Mucosa of gallbladder (tissue), 1 donor: ENCODE measurements at regions not wholly inside any gene's neighbourhood (a gene's known extent, or its start where the extent isn't known, plus 50 kb on each side); places are given as distances from the start of the nearest gene placed in this dataset.
A peak's percentile ranks its signal among the peaks of the same experiment; 100 is the strongest.

ENCODE experiments used
- DNase-seq: peaks from one replicate; pipeline ENCODE4 v3.0.0-alpha.2; 2020; ENCODE audit warnings: low spot score
- donor health status: DM: no; HTN: no; CAD: no.

DNA sequence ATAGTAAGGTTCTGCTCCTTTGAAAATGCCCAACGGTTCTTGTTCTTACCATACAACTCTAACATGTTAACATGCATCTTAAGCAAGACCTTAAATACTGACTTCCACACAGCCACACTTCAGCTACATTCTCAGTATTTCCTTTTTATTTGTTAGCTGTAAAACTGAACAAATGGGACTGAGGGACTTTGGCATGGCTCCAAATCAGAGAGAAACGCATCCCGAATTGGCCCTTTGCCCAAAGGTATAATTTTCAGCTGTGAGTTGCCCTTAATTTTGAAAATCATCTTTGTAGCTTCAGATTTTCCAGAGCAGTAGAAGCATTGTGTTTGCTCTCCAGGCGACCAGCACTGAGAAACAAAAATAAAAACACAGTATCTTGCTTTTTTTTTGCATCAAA lies 56.4 kb downstream of the NEUROD6 start:
- DNase-seq: no peak

DNA sequence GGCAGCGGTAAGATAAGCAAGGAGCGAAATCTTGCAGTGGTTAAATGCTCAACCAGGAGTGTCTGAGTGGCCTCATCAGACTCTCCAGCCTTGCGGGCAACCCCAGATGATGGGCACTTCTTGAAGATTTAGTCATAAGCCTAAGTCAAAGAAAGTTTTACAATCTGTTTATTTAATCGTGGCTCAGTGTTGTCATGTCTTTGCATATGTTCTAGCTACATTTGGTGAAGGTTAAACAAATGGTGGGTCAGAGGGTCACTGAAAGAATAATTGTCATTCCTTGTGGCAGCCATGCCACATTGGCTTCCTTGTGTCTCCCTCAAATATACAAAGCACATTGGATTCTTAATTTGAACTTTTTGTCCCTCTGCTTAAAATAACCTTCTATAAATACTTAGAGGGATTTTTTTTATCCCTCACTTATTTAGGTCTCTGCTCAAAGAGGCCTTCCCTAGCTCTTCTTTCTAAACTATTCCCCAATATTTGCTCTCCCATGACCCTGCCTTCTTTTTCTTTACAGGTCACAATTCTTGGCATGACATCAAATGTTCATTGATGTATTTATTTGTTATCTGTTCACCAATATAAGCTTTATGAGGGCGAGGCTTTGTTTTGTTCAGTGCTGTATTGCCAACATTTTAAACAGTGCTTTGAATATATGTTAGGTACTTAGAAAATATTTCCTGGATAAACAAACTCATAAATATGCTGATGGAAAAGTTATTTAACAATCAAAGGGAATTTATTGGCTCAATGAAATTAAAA lies 68.7 kb downstream of the NEUROD6 start:
- DNase-seq: no peak

DNA sequence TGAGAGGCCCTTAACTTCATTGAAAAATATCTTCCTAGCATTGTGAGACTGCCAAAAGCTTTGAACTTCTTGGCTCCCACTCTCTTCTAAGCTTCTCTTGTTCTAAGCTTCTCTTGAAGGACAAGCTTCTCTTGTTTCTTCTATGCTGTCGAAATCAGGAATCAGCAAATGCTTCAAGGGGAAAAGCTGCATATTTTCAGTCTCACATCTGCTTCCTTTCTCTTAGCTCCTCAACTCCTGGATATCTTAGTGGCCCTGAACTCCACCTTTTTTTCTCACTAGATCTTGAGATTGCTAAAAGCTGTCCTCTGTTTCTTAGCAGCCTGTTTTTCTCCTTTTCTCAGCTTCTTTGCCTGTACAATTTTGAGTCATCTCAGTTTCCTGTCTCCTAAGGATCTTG lies 73.0 kb downstream of the NEUROD6 start:
- DNase-seq: no peak

DNA sequence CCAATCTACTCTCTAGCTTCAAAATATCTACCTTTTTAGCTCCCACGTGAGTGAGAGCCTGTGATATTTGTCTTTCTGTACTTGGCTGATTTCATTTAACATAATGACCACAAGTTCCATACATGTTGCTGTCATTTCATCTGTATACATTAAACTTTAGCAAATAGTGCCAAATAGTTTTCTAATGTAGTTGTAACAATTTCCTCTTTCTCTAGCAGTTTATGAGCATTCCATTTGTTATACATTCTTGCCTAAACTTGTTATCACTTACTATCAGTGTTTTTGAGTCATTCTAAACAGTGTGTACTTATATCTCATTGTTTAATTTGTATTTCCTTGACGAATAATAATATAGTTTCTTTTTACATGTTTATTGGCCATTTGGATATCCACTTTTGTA lies 77.2 kb downstream of the NEUROD6 start:
- no peak for DNase-seq

DNA sequence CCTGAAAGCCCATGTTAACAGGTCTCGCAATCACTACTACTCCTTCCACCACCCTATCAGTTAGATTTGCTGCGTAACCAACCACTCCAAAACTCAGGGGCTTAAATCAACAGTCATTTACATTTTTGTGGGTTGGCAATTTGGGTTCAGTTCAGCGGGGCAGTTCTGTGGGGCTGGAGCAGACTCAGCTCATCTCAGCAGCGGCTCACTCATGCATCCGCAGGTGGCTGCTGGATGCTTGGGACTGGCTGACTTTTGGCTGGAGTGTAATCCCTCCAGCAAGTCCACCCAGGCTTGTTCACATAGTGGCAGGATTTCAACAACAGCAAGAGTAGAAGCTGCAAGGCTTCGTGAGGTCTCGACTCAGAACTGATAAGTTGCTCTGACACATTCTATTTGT lies 79.2 kb downstream of the NEUROD6 start:
- DNase-seq: no peak

DNA sequence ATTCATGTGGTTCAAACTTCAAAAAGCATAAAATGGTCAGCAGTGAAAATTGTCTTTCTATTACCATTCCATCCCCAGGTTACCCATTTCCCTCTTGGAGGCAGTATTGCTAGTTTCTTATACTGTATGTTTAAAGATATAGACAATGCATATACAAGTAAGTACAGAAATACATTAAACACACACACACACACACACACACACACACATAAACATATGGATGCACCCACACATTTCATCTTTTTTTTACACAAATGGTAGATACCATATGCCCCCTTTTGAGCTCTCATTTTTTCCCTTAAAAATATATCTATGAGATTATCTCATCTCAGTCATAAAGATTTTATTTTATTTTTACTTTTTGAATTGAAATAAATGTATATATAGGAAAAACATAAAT lies 79.7 kb downstream of the NEUROD6 start:
- no peak for DNase-seq

DNA sequence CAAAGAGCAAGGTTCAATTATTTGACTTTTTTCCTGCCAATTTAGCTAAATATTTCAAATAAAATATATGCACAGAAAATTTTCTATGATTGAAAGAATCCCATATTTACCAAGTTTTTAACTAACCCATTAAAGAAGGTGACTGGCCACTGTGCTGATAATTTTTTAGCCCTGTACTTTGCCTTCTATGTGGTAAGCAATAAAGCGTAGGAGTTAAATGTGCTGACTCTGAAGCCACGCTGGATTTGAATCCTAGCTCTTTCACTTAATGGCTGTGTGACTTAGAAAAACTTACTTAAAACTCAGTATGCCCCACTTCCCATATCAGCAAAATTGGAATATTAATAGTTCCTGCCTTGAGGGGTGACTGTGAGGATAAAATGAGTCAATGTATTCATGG lies 82.1 kb downstream of the NEUROD6 start:
- DNase-seq: no peak

DNA sequence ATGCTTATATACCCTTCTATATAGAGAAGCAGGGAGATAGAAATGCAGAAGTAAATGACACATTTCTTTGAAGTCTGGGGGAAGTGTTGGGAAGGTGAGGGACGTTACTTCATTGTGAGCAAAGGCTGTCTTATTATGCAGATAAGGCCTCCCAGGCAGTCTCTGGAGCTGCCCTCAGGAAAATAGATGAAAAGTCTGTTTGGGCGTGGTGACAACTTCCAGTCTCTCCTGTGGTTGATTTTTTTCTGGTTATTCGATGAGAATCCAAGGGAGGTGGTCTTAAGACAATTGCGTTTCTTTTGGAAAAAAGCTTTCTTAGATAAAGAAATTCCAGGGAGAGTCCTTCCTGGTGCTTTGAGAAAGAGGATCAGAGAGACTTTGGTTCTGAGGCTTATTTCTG lies 84.0 kb downstream of the NEUROD6 start:
- DNase-seq: no peak

DNA sequence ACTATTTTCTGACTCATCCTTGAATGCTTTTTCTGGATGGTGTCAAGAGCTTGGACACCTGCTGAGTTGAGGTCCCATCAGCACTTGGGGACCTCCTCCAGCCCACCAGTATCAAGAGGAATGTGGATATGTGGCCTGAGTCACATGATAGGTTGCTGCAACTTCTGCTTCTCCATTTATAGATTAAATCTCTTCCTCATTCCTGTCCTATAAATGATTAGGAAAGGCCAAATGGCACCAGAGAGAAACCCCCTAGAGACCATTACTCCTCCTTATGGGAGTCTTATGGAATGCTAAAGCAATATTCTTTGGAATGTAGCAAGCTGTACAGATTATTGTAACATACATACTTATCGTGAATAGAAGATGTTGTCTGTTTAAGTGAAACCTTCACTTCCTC lies 85.6 kb downstream of the NEUROD6 start:
- no peak for DNase-seq

DNA sequence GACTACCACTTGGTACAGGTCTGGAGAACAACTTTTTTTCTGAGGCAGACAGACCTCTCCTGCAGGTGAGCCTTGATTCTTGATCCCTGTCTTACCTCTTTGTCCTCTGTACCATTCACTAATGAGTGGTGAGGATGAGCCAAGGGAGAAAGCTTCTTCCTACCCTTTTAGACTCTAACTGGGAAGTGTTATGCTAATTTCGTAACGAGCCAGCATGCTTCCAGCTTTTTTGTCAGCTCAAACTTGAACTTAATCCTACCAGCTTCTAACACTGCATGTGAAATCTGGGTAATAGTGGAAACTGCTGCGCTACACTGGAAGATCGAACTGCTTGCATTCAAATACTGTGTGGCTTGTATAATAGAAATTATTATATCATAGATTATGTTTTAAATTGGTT lies 87.0 kb downstream of the NEUROD6 start:
- DNase-seq: no peak

DNA sequence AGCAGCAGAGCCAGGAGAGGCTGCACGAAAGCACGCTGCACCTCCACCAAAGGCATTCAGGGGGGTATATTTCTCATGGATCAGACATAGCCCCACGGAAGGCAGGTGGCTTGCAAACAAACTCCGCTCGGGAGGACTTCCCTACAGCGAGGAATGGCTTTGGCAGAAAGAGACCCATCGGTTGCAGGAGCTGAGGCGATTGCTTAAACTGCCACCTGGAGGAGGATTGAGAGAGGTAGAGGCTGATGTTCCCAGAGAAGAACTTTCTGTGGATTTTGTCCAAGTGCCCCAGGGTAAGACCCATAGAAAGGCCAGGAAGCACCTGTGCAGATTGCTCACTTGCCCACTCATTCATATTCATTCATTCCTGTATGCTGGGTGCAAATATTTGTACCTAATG lies 89.1 kb downstream of the NEUROD6 start:
- DNase-seq: no peak

DNA sequence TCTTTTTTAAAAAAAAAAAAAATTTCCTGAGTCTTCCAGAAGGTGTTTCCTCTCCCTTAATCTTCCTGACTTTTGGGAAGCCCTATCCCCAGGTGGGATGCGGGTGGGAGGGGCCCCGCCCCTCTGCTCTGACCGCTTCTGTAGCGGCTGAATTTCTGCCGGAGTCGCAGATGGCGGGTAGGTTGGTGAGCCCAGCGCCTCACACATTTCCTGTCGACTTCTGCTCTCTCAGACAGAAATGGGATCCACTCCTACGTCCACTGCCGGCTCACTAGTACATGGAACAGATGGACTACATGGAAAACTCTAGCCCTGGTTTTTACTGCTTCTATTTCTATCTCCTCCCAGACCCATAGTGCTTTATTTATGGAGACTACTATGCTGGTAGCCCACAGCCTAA lies 90.9 kb downstream of the NEUROD6 start:
- DNase-seq: no peak

DNA sequence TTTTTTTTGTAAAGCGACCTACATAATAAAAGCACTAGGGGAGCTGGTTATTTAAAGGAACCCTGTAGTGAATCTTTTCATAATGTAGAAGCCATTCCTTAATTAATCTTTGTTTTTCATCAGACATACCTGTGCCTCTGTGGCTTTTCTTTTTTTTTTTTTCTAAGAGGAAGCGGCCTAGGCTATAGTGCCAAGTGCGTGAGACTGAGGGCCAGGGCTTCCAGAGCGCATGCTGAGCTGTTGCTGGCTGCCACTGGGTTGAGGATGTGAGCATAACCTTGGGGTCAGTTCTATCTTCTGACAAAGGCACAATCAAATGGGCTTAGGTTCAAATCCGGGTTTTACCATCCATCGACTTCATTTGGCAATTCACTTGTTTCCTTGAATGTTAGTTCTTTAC lies 103.7 kb downstream of the NEUROD6 start:
- DNase-seq: no peak

DNA sequence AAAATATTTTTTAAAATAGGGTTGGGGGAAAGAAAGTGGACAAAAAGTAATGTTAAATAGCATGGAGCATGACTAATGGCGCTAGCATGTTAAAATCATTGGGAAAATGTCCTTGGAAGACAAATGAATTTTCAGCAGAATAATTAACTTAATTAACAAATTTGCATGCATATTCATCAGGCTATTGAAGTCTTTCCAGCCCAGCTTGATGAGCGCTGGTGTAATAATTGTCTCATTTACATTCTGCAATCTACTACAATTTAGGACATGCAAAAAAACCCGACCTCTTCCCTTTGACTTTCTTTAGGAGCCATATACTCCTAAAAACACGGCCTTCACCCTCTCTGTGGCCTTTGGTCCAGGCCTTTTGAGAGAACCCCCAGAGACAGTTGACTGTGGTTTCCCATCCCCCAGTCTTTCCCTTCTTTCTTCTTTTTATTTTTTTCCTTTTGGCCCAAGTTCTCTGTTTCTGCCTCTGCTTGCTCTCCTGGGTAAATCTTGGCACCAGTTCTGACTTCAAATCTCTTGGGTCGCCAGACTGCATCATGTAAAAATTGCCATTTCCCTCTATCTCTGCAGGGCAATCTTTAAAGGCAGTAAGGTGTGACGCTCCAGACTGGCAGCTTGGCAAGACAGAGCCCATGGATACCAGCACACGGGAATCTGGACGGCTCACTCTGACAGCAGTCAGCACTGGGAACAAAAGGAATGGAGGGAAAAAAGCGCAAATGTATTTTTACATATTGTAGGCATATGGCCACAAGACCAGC lies 105.5 kb downstream of the NEUROD6 start:
- DNase-seq: no peak

DNA sequence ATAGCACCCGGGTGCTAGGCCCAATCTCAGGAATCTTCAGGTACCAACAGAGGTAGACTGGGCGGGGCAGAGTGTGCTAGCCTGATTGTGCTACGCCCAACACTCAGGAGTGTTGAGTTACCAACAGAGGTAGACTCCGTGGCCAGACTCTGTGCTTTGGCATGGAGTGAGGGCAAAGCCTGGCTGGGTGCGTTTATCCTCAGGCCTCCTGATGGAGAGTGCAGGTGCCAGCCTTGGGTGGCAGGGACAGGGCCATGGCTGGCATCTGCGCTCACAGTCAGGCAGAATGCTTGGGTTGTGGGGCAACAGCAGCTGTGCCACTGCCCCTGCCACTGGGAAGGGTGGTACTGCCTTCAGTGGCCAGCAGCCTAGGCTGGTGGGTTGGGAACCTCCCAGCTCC lies 111.6 kb downstream of the NEUROD6 start:
- no peak for DNase-seq

DNA sequence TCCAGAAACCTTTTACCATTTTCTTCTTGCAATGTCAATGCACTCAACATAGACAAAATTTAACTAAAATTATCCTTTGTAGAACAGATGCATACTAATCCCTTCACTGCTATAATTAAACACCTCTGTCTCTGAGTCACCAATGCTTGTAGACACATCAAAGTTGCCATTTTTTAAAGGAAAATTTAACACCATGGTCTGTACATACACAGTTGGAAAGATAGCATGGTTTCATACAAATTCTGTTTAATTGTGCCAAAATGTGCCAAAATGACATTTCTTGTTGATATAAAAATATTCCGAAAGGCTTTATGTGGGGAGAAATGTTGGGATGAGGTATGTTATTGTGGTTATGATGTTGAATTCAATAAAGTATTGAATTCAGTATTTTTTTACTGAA lies 125.8 kb downstream of the NEUROD6 start:
- no peak for DNase-seq

DNA sequence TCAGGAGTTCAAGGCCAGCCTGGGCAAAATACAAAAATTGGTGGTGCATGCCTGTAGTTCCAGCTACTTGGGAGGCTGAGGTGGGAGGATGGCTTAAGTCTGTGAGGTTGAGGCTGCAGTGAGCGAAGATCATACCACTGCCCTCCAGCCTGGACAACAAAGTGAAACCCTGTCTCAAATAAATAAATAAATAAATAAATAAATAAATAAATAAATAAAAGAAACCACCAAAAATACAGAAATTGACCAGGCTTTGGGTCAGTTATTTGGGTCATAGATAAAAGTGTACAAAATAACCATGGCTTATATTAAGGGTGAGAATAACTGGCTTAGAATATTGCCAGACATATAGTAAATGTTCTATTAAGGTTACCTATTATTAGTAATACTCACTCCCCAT lies 129.2 kb downstream of the NEUROD6 start:
- no peak for DNase-seq

DNA sequence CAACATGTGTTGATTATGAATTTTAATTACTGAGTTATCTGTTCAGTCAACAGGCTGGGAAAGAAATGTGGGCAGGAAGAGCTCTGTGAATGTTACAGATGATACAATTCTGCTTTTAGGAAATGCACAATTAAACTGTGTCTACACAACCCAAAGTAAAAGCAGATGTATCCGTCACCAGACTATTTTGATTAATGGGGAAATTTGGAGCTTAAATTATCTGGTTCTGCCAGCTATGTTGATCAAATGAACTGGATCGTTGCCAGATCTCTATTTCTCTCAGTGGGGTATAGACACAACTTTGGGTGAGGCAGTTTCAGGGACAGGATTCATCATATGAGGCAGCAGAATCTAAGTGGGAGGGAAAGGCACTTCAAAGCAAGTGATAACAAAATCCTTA lies 136.5 kb downstream of the NEUROD6 start:
- DNase-seq: no peak

DNA sequence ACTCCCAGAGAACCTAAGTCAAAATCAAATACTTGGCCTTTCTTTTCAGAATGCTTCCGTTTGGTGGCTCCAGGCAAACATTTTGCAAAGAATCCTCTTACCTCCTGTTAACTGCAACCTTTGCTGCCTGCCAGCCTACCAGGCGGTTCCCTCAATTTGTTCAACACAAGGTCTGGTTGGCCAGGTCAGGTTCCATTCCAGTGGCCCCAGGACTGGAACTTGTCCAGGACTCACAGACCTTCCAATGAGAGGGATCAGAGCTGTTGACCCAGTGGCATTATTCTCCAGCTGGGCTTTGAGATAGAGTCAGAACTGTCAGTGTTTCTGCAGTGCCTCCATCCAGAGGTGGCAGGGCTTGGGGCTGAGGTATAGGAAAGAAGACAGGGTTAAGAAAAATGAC lies 137.0 kb downstream of the NEUROD6 start:
- DNase-seq: no peak

DNA sequence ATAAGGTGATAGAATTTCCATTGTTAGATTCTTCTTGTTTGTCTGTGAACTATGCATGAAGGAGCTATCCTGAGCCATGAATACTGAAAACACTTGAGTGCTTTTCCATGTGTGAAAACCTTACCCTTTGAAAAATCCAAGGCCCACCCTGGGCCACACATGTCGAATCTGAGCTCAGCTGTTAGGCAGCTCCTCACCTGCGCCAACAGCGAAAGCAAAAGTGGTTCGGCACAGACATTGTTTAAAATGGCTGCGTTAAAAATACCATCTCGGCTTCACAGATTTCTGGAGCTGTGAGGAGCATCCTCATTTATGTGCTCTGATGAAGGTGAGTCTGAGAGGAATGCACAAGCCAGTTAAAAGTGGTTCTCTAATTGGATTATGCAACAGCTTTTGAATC lies 137.7 kb downstream of the NEUROD6 start:
- no peak for DNase-seq

DNA sequence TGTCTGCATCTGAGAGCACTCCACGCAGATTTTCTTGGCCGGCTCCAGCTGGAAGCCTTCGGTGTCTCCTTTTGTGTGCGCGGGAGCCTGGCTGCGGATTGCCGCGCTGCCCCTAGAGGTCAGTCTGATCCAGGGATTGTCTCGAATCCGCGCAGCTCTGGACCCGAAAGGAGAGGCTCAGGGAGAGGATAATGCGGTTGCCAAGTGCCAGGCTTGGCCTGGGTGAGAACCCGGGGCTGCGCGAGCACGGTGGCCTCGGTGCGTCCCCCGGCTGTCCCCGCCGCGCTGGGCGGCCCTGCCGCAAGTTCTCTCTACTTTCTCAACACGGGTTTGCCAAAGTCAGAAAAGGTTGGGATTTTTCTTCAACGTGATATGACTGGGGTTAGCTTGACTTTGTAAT lies 140.9 kb downstream of the ADCYAP1R1 start:
- DNase-seq: peak; percentile 43

DNA sequence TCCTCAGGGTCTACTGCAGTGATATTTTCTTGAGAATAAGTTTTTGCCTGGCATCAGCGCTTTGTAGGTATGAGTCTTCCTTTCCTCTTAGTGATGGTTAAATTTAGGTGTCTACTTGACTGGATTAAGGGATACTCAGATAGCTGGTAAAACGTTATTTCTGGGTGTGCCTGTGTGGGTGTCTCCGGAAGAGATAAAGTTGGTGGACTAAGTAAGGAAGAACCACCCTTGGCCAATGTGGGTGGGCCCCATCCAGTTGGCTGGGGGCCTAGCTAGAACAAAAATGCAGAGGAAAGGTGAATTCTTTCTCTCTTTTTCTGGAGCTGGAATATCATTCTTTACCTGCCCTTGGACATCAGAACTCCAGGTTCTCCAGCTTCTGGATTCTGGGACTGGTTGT lies 138.8 kb downstream of the ADCYAP1R1 start:
- no peak for DNase-seq

DNA sequence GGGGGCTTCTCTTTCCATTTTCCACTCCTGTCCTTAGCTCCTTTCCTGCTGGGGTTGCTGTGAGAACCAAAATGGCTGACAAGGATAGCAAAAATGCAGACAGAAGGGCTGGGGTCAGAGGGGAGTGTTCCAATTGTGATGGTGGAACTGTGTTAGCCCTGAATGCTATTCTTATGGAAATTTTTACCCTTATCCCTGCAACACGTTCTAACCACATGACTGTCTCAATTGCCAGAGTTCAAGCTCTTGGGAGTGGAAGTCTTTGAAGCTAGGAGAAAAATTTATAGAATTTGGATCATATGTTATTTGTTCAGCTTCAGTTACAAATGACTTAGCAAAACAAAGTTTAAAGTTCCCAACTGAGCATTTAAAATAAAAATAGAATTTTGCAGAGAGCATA lies 134.1 kb downstream of the ADCYAP1R1 start:
- DNase-seq: no peak

DNA sequence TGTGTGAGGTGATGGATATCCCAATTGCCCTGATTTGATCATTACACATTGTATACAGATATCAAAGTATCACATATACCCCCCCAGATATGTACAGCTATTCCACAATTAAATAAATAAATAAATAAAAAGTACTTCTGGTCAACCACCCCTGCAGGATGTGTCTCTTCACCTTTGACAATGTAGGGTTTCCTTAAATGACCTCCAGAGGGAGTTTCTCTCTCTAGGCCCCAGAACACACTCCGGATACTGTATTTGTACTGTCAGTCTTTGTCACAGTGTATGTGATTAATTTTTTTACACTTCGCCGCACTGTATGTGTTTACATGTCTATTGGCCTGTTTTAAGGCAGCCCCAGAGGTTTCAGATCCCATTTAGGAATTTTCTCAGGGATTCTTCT lies 123.6 kb downstream of the ADCYAP1R1 start:
- no peak for DNase-seq
